ENCODE measurements at regions not wholly inside any gene's neighbourhood (a gene's known extent, or its start where the extent isn't known, plus 50 kb on each side); places are given as distances from the start of the nearest gene placed in this dataset.
"Not testable (repeated sequence)": the region's sequence is repeated elsewhere in the genome, so short reads cannot be mapped to it uniquely, and the experiment has no call there.

- DNase-seq (ENCODE audit: low read depth in 2 of 2): no peak
These were observed 111.5 kb upstream of the IGLL5 start for GRCh38 chr22:22776121-22776520.

GRCh38 chr22:22779213-22779612 is 108.4 kb upstream of the IGLL5 start:
- DNase-seq (ENCODE audit: low read depth in 2 of 2): no peak

GRCh38 chr22:22783575-22783974 is 104.0 kb upstream of the IGLL5 start:
- no peak for DNase-seq (ENCODE audit: low read depth in 2 of 2)

GRCh38 chr22:22784249-22785039 is 103.2 kb upstream of the IGLL5 start:
- no peak for DNase-seq (ENCODE audit: low read depth in 2 of 2)

GRCh38 chr22:22785316-22786065 is 102.1 kb upstream of the IGLL5 start:
- no peak for DNase-seq (ENCODE audit: low read depth in 2 of 2)

GRCh38 chr22:22786301-22787115 is 101.1 kb upstream of the IGLL5 start:
- no peak for DNase-seq (ENCODE audit: low read depth in 2 of 2)

- DNase-seq (ENCODE audit: low read depth in 2 of 2): no peak
These were observed 100.5 kb upstream of the IGLL5 start for GRCh38 chr22:22787151-22787550.

GRCh38 chr22:22787786-22788459 is 99.7 kb upstream of the IGLL5 start:
- DNase-seq (ENCODE audit: low read depth in 2 of 2): peak; percentile 58 to 61

GRCh38 chr22:22788460-22789037 is 99.1 kb upstream of the IGLL5 start:
- DNase-seq (ENCODE audit: low read depth in 2 of 2): no peak

- no peak for DNase-seq (ENCODE audit: low read depth in 2 of 2)
These were observed 98.2 kb upstream of the IGLL5 start for GRCh38 chr22:22789233-22789921.

GRCh38 chr22:22789922-22790845 is 97.4 kb upstream of the IGLL5 start:
- DNase-seq (ENCODE audit: low read depth in 2 of 2): no peak

GRCh38 chr22:22791438-22792181 is 96.0 kb upstream of the IGLL5 start:
- no peak for DNase-seq (ENCODE audit: low read depth in 2 of 2)

GRCh38 chr22:22792205-22792786 is 95.3 kb upstream of the IGLL5 start:
- not testable (repeated sequence) for DNase-seq (ENCODE audit: low read depth in 2 of 2)

- DNase-seq (ENCODE audit: low read depth in 2 of 2): not testable (repeated sequence)
These were observed 92.0 kb upstream of the IGLL5 start for GRCh38 chr22:22795639-22796038.

GRCh38 chr22:22796724-22797123 is 90.9 kb upstream of the IGLL5 start:
- no peak for DNase-seq (ENCODE audit: low read depth in 2 of 2)

- no peak for DNase-seq (ENCODE audit: low read depth in 2 of 2)
These were observed 89.4 kb upstream of the IGLL5 start for GRCh38 chr22:22798232-22798616.

GRCh38 chr22:22798716-22799115 is 88.9 kb upstream of the IGLL5 start:
- DNase-seq (ENCODE audit: low read depth in 2 of 2): no peak

GRCh38 chr22:22799561-22799960 is 88.1 kb upstream of the IGLL5 start:
- DNase-seq (ENCODE audit: low read depth in 2 of 2): no peak

- DNase-seq (ENCODE audit: low read depth in 2 of 2): no peak
These were observed 86.9 kb upstream of the IGLL5 start for GRCh38 chr22:22800716-22801115.

All from activated CD4-positive, alpha-beta T cell treated with anti-CD3 and anti-CD28 coated beads for 24 hours (primary cell).